Esophagus squamous epithelium (tissue), 5 donors: ENCODE measurements at regions not wholly inside any gene's neighbourhood (a gene's known extent, or its start where the extent isn't known, plus 50 kb on each side); places are given as distances from the start of the nearest gene placed in this dataset.
"Not testable (repeated sequence)": the region's sequence is repeated elsewhere in the genome, so short reads cannot be mapped to it uniquely, and the experiment has no call there.

Experiments used
- DNase-seq: peaks from one replicate; lab custom pipeline; 2025; lab: John Stamatoyannopoulos, UW
- H3K27ac ChIP-seq, 4 donors: fragments of 200-600 bp; sonication (generic); one replicate each; pipeline ENCODE4 v1.5.1; 2016 to 2019; ENCODE audit warnings: mild to moderate bottlenecking in 1 of 4
- H3K27me3 ChIP-seq, 4 donors: fragments of 200-600 bp; sonication (generic); 1 replicate in 3 of 4; 2 replicates in 1 of 4; pipeline versions ENCODE4 v1.5.1 to v1.6.0; 2017 to 2021; ENCODE audit warnings: antibody characterized with exemption in 1 of 4
- H3K36me3 ChIP-seq, 3 donors: fragments of 200-600 bp; sonication (generic); one replicate each; pipeline ENCODE4 v1.5.1; 2016 to 2019
- H3K4me1 ChIP-seq, 3 donors: fragments of 200-600 bp; sonication (generic); one replicate each; pipeline ENCODE4 v1.5.1; 2017 to 2019
- H3K4me3 ChIP-seq, 4 donors: fragments of 200-600 bp; sonication (generic); 1 replicate in 3 of 4; 2 replicates in 1 of 4; pipeline ENCODE4 v1.5.1; 2016 to 2019; ENCODE audit warnings: mild to moderate bottlenecking in 2 of 4, moderate library complexity in 1 of 4
- H3K9me3 ChIP-seq, 3 donors: fragments of 200-600 bp; sonication (generic); one replicate each; pipeline ENCODE4 v1.5.1; 2016 to 2019
- CTCF ChIP-seq, 6 experiments: fragments of 450-650 bp in 4 of 6; fragments of 200-600 bp in 2 of 6; sonication (generic) in 2 of 6; IDR thresholded peaks; one replicate each; pipeline ENCODE4 v1.5.1; 2016 to 2019; ENCODE audit warnings: antibody characterized with exemption in 6 of 6, mild to moderate bottlenecking in 4 of 6, moderate library complexity in 4 of 6
- POLR2A ChIP-seq, 4 donors: fragments of 450-650 bp; IDR thresholded peaks; one replicate each; pipeline ENCODE4 v1.6.1; 2017; ENCODE audit warnings: antibody characterized with exemption in 4 of 4, mild to moderate bottlenecking in 4 of 4, moderate library complexity in 3 of 4
- WGBS, 2 donors: methylation state at CpG; one replicate each; pipeline ENCODE4 v1.1.5; 2018; 5-methylcytosine and 5-hydroxymethylcytosine counted together
- intact Hi-C: fragments of 100-400 bp; cut with DNase I; formaldehyde crosslinking; loops from one replicate; pipeline ENCODE4 v1.15.0; 2022
- donor health status: DM: yes; HTN: yes; CAD: no.

GRCh38 chr5:68689010-68689409 is 404.8 kb upstream of the SLC30A5 start:
- H3K27ac ChIP-seq, result no peak overlapping the region
- intact Hi-C loops, result no loop called here
- H3K9me3 ChIP-seq, result peaks cover 0 to 8% (median 7%) of the 10 kb centered on the region in 3 donors
- peaks cover 0 to under 1% (median 0%) of the 10 kb centered on the region in 3 donors for H3K4me1 ChIP-seq
- TF ChIP-seq CTCF (IDR thresholded peaks at IDR 0.05) (no peak), POLR2A (IDR thresholded peaks at IDR 0.05) (no peak)
- H3K4me3 ChIP-seq, result no peak overlapping the region
- no peaks in the 10 kb centered on the region for H3K36me3 ChIP-seq
- DNase-seq, result no peak
- H3K27me3 ChIP-seq, result no peaks in the 10 kb centered on the region

GRCh38 chr5:68691874-68692273 is 401.9 kb upstream of the SLC30A5 start:
- H3K9me3 ChIP-seq, H3K27me3 ChIP-seq, intact Hi-C loops, H3K4me3 ChIP-seq, DNase-seq, H3K36me3 ChIP-seq, H3K4me1 ChIP-seq, H3K27ac ChIP-seq: not testable (repeated sequence)
- no CpG with 5 or more reads among the region's 9 CpGs for WGBS, 2 donors

GRCh38 chr5:68698025-68698940 is 395.5 kb upstream of the SLC30A5 start:
- Histone ChIP-seq H3K27ac (no peak overlapping the region), H3K9me3 (no peaks in the 10 kb centered on the region), H3K4me3 (no peak overlapping the region), H3K4me1 (no peaks in the 10 kb centered on the region), H3K27me3 (no peaks in the 10 kb centered on the region), H3K36me3 (no peaks in the 10 kb centered on the region)
- WGBS, 2 donors, result 64 to 71% methylated on average over 4 of the region's 4 CpGs
- TF ChIP-seq CTCF (IDR thresholded peaks at IDR 0.05), result no peak
- no peak for TF ChIP-seq POLR2A (IDR thresholded peaks at IDR 0.05)
- intact Hi-C loops, result no loop called here
- DNase-seq, result no peak

GRCh38 chr5:68699966-68700365 is 393.8 kb upstream of the SLC30A5 start:
- Histone ChIP-seq H3K36me3 (no peaks in the 10 kb centered on the region), H3K9me3 (no peaks in the 10 kb centered on the region), H3K27ac (no peak overlapping the region), H3K27me3 (no peaks in the 10 kb centered on the region), H3K4me1 (no peaks in the 10 kb centered on the region), H3K4me3 (no peak overlapping the region)
- WGBS, 2 donors, result 83 to 92% methylated on average over 2 of the region's 2 CpGs
- intact Hi-C loops, result no loop called here
- DNase-seq, result no peak
- no peak for TF ChIP-seq POLR2A (IDR thresholded peaks at IDR 0.05)
- no peak for TF ChIP-seq CTCF (IDR thresholded peaks at IDR 0.05)

GRCh38 chr5:68707575-68707974 is 386.2 kb upstream of the SLC30A5 start:
- DNase-seq, result no peak
- intact Hi-C loops, result no loop called here

More at GRCh38 chr5:68707575-68707974, 386.2 kb upstream of the SLC30A5 start:
- H3K36me3 ChIP-seq, result no peaks in the 10 kb centered on the region
- H3K9me3 ChIP-seq, result no peaks in the 10 kb centered on the region
- H3K27me3 ChIP-seq, result no peaks in the 10 kb centered on the region
- H3K27ac ChIP-seq, result no peak overlapping the region
- no peak overlapping the region for H3K4me3 ChIP-seq
- H3K4me1 ChIP-seq, result peaks cover 0 to 11% (median 0%) of the 10 kb centered on the region in 3 donors
- TF ChIP-seq CTCF (IDR thresholded peaks at IDR 0.05), result no peak
- no peak for TF ChIP-seq POLR2A (IDR thresholded peaks at IDR 0.05)
- 50% methylated on average over 2 of the region's 2 CpGs for WGBS, 2 donors
